GM12875 (cell line): ENCODE measurements at regions not wholly inside any gene's neighbourhood (a gene's known extent, or its start where the extent isn't known, plus 50 kb on each side); places are given as distances from the start of the nearest gene placed in this dataset.
"Not testable (repeated sequence)": the region's sequence is repeated elsewhere in the genome, so short reads cannot be mapped to it uniquely, and the experiment has no call there.

Experiments
- H3K4me3 ChIP-seq: one replicate; pipeline ENCODE4 v1.5.1; 2011; ENCODE audit warnings: low read depth, low read length, control low read depth
- TF ChIP-seq, protein P1 (sequence below): IDR thresholded peaks from 2 replicates; pipeline ENCODE4 v1.5.1; 2011; ENCODE audit warnings: low read depth, mild to moderate bottlenecking, control low read depth, inconsistent platforms, low read length, moderate library complexity, borderline replicate concordance; ENCODE audit not compliant: insufficient read depth

DNA sequence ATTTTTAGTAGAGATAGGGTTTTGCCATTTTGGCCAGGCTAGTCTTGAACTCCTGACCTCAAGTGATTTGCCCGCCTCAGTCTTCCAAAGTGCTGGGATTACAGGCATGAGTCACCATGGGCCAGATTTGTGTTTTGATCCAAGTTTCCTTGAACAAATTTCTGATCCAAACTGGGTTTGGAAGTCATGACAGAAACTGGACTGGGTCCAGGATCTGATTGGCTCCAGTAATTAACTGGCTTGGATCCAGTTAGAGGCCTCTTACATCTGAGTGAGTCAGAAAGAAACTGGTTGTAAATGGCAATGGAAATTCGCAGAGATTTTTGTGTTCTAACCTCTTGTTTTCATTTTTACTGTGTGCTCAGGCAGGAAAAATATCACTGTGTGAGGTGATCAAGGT lies 141.6 kb downstream of the SLC25A46 start:
- H3K4me3 ChIP-seq: no peak overlapping the region
- TF ChIP-seq, protein P1, sequence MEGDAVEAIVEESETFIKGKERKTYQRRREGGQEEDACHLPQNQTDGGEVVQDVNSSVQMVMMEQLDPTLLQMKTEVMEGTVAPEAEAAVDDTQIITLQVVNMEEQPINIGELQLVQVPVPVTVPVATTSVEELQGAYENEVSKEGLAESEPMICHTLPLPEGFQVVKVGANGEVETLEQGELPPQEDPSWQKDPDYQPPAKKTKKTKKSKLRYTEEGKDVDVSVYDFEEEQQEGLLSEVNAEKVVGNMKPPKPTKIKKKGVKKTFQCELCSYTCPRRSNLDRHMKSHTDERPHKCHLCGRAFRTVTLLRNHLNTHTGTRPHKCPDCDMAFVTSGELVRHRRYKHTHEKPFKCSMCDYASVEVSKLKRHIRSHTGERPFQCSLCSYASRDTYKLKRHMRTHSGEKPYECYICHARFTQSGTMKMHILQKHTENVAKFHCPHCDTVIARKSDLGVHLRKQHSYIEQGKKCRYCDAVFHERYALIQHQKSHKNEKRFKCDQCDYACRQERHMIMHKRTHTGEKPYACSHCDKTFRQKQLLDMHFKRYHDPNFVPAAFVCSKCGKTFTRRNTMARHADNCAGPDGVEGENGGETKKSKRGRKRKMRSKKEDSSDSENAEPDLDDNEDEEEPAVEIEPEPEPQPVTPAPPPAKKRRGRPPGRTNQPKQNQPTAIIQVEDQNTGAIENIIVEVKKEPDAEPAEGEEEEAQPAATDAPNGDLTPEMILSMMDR: no peak

DNA sequence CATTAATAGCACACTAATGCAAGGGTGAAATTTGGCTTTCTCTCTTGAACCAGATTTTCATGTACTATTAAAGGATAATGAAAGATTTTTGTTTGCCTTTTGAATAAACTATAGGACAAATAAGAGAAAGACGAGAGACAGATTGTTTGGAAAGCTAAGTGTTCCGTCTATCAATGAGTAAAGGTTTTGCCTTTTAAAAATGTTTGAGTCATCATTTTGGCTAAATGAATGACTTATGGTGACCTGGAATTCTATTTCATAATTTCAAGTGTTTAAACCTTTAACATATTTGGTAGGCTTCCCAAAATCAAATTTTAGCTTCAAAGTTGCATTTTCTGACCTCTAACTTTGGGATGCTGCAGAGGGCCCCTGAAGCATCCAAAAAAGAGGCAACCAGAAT lies 145.2 kb downstream of the SLC25A46 start:
- no peak overlapping the region for H3K4me3 ChIP-seq

DNA sequence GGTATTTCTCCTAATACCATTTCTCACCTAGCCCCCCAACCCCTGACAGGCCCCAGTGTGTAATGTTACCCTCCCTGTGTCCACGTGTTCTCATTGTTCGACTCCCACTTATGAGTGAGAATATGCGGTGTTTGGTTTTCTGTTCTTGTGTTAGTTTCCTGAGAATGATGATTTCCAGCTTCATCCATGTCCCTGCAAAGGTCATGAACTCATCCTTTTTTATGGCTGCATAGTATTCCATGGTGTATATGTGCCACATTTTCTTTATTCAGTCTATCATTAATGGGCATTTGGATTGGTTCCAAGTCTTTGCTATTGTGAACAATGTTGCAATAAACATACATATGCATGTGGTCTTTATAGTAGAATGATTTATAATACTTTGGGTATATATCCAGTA lies 148.4 kb downstream of the SLC25A46 start:
- H3K4me3 ChIP-seq: not testable (repeated sequence)

More for the DNA sequence above, 145.2 kb downstream of the SLC25A46 start:
- TF ChIP-seq, protein P1: no peak

DNA sequence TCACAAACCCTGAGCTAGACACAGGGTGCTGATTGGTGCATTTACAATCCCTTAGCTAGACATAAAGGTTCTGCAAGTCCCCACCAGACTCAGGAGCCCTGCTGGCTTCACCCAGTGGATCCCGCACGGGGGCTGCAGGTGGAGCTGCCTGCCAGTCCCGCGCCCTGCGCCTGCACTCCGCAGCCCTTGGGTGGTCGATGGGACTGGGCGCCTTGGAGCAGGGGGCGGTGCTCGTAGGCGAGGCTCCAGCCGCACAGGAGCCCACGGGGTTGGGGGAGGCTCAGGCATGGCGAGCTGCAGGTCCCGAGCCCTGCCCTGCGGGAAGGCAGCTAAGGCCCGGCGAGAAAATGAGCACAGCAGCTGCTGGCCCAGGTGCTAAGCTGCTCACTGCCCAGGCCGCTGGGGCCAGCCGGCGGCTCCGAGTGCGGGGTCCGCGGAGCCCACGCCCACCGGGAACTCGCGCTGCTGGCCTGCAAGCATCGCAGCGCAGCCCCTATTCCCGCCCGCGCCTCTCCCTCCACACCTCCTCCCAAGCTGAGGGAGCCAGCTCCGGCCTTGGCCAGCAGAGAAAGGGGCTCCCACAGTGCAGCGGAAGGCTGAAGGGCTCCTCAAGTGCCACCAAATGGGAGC lies 155.2 kb downstream of the SLC25A46 start:
- not testable (repeated sequence) for H3K4me3 ChIP-seq

DNA sequence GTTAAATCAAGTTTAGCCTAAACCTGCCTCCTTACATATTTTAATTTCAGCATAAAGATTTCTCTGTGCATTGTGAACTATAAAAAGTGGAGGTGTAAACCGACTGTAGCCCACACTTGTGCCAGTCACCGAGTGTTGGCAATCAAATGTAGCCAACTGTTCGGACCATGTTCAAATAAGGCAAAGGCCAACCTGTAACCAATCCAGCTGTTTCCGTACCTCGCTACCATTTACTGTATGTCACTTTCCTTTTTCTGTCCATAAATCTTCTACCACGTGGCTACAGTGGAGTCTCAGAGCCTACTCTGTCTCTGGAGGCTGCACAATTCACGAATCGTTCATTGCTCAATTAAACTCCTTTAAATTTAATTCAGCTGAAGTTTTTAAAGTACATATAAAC lies 156.0 kb downstream of the SLC25A46 start:
- no peak overlapping the region for H3K4me3 ChIP-seq
- TF ChIP-seq, protein P1: no peak

DNA sequence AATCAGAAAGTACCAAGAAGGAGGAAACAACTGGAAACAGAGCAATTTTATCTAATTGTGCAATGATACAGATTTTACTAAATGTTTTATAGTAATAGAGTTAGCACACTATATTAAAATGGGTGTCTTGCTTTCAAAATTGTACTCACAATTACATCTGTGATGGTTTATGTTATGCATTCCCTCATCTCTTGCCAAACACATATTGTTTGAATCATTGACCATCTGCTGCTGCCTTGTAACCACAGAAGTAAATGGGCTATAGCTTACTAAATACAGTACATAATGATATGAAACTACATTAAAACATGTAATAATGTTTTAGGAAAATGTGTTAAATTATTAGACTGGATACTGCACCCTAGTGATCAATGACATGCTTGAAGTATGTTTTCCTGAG lies 158.1 kb downstream of the SLC25A46 start:
- TF ChIP-seq, protein P1: no peak
- no peak overlapping the region for H3K4me3 ChIP-seq

DNA sequence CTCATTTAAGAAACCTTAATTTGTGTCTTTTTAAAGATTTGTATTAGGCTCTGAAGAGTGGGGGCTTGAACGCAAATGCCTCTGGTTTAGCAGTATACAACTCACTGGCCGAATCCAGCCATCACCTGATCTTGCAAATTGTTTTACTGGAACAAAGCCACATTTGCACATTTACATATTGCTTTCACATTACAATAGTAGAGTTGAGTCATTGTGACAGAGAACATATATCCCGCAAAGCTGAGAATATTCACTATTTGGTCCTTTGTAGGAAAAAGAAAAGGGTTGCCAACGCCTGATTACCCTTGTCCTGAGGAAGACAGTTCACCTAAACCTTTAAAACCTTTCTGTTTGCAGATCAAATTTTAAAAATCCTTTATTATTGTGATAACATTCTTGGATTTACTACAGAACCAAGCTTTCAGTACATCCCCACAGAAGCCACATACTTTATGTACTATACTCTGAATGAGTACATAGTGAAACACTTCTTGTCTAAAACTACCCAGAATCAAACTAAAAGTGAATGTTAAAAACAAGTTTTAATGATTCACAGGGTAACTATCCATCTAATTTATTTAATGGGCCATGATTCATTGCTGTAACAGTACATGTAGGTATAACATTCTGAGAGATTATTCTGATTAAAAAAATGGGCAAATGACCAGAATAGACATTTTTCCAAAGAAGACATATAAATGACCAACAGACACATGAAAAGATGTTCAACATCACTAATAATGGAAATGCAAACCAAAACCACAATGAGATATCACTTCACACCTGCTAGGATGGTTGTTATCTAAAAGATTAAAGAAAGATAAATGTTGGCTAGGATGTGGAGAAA lies 161.0 kb downstream of the SLC25A46 start:
- TF ChIP-seq, protein P1: no peak
- no peak overlapping the region for H3K4me3 ChIP-seq

DNA sequence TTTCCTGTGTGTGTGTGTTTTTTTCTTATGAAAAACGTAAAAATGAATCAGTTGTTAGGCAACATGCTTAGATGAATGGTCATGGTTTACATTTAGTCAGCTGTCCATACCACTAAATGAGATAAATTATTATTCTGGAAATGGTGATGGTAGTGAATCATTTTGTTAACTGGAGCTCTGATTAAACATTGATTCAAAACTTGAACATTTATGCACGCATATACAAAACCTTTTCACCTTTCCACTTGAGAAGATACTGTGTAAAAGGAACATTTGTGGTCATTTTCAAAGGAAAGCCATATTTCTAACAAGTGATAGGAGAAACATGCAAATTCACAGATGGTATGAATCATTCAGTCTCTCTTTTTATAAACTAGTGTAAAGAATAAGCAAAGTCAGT lies 162.0 kb downstream of the SLC25A46 start:
- TF ChIP-seq, protein P1: no peak
- no peak overlapping the region for H3K4me3 ChIP-seq
